ENCODE measurements at regions not wholly inside any gene's neighbourhood (a gene's known extent, or its start where the extent isn't known, plus 50 kb on each side); places are given as distances from the start of the nearest gene placed in this dataset.

DNA sequence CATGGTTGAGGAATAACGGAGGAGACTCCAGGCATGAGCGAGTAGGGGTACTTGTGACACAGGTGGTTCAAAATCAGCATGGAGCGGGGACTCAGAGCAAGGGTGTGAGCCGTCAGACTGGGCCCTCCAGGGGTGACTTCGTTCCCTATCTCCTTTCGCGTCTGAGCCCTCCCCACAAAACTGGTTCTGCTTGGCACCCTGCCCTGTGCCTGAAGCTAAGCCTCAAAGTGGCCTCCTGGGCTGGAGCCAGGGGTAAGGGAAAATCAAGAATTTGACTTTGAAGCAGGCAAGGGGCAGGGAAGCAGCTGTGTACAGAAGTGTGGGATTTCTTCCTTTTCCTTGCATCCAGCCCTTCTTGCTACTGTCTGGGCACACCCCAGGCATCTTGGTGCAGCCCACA is 331.5 kb upstream of the AJAP1 start:
- Mint-ChIP-seq H3K27ac (no peak overlapping the region), H3K4me3 (no peak overlapping the region), H3K27me3 (ENCODE audit: insufficient read depth) (no peaks in the 10 kb centered on the region), H3K4me1 (ENCODE audit: low read depth) (no peaks in the 10 kb centered on the region), H3K36me3 (ENCODE audit: low read depth) (no peaks in the 10 kb centered on the region), H3K9me3 (peaks cover 4% of the 10 kb centered on the region)
- no peak for DNase-seq (ENCODE audit: low spot score)
- intact Hi-C loops (cut with micrococcal nuclease), result no loop called here

DNA sequence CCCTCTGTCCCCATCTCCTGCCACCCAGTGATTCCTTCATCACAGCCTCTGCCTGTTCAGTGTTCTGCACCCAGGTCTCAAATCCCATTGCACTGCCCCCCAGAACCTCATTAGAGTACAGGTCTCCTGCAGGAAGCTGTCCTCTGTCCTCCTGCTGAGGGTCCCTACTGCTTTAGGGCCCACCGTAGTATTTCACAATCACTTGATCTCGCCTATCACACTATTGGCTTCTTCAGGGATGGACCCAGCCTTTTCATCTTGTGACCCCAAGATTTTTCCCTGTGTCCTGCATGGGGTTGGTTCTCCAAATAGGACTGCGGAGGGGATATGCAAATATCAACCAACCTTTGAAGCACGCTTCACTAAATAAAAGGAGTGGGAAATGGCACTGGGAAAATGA is 331.1 kb upstream of the AJAP1 start:
- DNase-seq (ENCODE audit: low spot score), result no peak

DNA sequence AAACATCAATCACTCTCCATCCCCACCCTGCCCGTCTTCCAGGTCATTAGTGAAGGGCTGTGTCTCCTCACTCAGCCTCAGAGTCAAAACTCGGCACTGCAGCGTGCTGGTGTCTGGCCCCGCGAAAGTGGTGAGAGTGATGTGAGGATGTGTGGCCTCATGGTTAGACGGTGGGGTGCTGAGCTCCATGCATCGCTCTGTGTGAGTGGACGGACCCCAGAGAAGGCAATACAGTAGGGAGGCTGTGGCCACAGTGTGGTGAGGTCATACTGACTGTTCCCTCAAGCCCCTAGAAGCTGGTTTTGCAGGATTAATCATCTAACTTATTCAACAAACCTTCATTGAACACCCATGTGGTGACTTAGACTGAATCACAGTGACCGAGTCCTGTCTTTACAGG is 329.9 kb upstream of the AJAP1 start:
- Mint-ChIP-seq H3K4me1 (ENCODE audit: low read depth) (no peaks in the 10 kb centered on the region), H3K36me3 (ENCODE audit: low read depth) (no peaks in the 10 kb centered on the region), H3K9me3 (peaks cover 4% of the 10 kb centered on the region), H3K27ac (no peak overlapping the region), H3K27me3 (ENCODE audit: insufficient read depth) (no peaks in the 10 kb centered on the region), H3K4me3 (no peak overlapping the region)
- no peak for DNase-seq (ENCODE audit: low spot score)
- intact Hi-C loops (cut with micrococcal nuclease), result no loop called here

More for the DNA sequence above, 331.1 kb upstream of the AJAP1 start:
- intact Hi-C loops (cut with micrococcal nuclease), result no loop called here
- Mint-ChIP-seq H3K9me3 (peaks cover 4% of the 10 kb centered on the region), H3K27ac (no peak overlapping the region), H3K27me3 (ENCODE audit: insufficient read depth) (no peaks in the 10 kb centered on the region), H3K36me3 (ENCODE audit: low read depth) (no peaks in the 10 kb centered on the region), H3K4me3 (no peak overlapping the region), H3K4me1 (ENCODE audit: low read depth) (no peaks in the 10 kb centered on the region)

DNA sequence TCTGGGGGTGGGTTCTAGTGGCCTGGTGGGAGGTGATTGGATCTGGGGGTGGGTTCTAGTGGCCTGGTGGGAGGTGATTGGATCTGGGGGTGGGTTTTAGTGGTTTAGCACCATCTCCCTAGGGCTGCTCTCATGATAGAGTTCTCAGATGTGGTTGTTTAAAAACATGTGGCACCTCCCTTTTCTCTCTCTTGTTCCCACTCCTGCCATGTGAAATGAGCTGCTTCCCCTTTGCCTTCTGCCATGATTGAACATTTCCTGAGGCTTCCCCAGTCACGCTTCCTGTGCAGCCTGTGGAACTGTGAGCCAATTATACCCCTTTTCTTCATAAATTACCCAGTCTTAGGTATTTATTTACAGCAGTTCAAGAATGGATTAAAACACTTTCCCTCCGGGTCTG is 327.3 kb upstream of the AJAP1 start:
- Mint-ChIP-seq H3K27ac (no peak overlapping the region), H3K27me3 (ENCODE audit: insufficient read depth) (no peaks in the 10 kb centered on the region), H3K4me3 (no peak overlapping the region), H3K4me1 (ENCODE audit: low read depth) (no peaks in the 10 kb centered on the region), H3K9me3 (no peaks in the 10 kb centered on the region), H3K36me3 (ENCODE audit: low read depth) (no peaks in the 10 kb centered on the region)
- DNase-seq (ENCODE audit: low spot score), result no peak
- intact Hi-C loops (cut with micrococcal nuclease), result no loop called here

DNA sequence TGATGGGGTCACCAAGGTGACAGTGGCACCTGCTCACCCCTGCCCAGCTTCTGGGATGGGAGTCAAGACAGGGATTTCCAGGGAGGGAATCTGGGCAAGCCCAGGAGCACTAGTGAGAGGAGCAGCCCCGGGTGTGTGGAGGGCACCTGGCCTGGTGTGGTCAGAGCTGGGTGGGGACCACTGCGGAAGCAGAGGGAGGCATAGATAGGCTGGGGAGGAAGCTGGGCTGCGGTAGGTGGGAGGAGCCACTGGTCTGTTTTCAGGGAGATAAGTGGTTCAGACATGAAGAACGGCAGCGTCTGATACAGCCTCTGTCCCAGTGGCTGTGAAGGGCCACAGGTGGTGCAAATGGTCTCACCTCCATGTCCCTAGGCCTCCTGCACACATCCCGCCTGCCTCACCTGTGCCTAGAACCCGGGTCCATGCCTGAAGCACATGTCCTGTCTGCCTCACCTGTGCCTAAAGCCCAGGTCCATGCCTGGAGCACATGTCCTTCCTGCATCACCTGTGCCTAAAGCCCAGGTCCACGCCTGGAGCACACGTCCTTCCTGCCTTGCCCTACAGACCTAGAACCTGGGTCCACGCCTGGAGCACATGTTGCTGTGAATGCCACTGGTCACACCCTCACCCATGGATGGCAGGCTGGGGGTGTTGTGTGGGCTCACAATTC is 325.9 kb upstream of the AJAP1 start:
- no peaks in the 10 kb centered on the region for H3K27me3 Mint-ChIP-seq (ENCODE audit: insufficient read depth)
- H3K27ac Mint-ChIP-seq, result no peak overlapping the region
- no peak overlapping the region for H3K4me3 Mint-ChIP-seq
- no peaks in the 10 kb centered on the region for H3K36me3 Mint-ChIP-seq (ENCODE audit: low read depth)
- no peak for DNase-seq (ENCODE audit: low spot score)
- intact Hi-C loops (cut with micrococcal nuclease), result no loop called here
- no peaks in the 10 kb centered on the region for H3K9me3 Mint-ChIP-seq
- H3K4me1 Mint-ChIP-seq (ENCODE audit: low read depth), result no peaks in the 10 kb centered on the region

DNA sequence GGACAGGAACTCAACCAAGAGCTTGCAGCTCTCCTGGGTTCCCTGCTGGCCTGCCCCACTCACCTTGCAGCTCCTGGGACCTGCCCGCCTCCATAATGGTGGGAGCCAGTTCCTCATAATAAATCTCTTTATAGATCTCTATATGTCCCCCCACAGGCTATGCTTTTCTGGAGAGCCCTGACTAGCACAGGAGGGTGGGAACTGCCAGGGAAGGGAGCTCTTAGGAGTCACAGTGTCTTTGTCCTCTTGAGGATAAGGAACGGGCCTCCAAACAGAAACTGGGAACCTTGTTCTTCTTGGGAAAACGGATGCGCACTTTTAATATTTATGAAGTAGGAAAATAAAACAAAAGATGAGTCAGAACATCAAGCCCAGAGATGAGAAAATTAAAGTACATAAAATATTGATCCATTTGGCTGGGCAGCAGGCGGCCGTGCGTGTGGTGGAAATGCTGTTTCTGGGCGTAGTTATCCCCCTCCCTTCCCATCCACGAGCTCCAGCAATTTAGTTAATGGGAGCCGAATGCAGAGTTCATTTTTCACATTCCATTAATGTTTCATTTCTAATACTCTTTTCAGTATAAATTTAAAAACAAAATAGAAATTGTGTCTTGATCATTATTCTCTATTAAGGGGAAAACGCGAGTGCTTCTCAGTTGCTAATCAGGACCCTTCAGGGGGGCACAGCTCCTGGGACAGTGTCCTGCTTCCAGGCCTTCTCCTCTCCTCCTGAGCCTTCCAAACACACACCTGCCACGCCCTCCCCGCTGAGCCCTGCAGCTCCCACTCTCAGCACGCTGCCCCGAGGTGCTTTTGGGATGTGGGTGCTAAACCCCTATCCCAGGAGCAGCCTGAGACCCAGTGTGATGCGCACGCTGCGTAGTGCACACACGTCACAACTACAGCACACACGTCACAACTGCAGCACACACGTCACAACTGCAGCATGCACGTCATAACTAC is 323.3 kb upstream of the AJAP1 start:
- Mint-ChIP-seq H3K36me3 (ENCODE audit: low read depth) (no peaks in the 10 kb centered on the region), H3K27me3 (ENCODE audit: insufficient read depth) (no peaks in the 10 kb centered on the region), H3K9me3 (no peaks in the 10 kb centered on the region), H3K4me3 (no peak overlapping the region), H3K27ac (no peak overlapping the region), H3K4me1 (ENCODE audit: low read depth) (no peaks in the 10 kb centered on the region)
- intact Hi-C loops (cut with micrococcal nuclease), result no loop called here
- no peak for DNase-seq (ENCODE audit: low spot score)

DNA sequence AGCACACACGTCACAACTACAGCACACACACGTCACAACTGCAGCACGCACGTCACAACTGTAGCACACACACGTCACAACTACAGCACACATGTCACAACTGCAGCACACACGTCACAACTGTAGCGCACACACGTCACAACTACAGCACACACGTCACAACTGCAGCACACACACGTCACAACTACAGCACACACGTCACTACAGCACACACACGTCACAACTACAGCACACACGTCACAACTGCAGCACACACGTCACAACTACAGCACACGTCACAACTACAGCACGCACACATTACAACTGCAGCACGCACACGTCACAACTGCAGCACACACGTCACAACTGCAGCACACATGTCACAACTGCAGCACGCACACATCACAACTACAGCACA is 322.6 kb upstream of the AJAP1 start:
- DNase-seq (ENCODE audit: low spot score), result no peak
- Mint-ChIP-seq H3K4me3 (no peak overlapping the region), H3K27me3 (ENCODE audit: insufficient read depth) (no peaks in the 10 kb centered on the region), H3K4me1 (ENCODE audit: low read depth) (no peaks in the 10 kb centered on the region), H3K27ac (no peak overlapping the region), H3K9me3 (peaks cover 6% of the 10 kb centered on the region), H3K36me3 (ENCODE audit: low read depth) (no peaks in the 10 kb centered on the region)
- intact Hi-C loops (cut with micrococcal nuclease), result no loop called here

DNA sequence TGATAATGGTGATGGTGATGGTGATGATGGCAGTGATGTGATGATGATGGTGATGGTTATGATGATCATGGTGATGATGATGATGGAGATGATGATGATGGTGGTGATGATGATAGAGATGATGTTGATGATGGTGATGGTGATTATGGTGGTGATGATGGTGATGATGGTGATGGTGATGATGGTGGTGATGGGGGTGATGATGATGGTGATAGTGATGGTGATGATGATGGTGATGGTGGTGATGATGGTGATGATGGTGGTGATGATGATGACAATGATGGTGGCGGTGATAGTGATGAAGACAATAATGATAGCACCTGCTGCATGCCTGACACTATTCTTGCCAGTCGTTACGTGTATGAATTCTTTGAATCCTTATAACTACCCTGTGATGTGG is 317.9 kb upstream of the AJAP1 start:
- H3K9me3 Mint-ChIP-seq, result peaks cover 6% of the 10 kb centered on the region
- DNase-seq (ENCODE audit: low spot score), result no peak
- H3K4me3 Mint-ChIP-seq, result no peak overlapping the region
- H3K27ac Mint-ChIP-seq, result no peak overlapping the region
- H3K36me3 Mint-ChIP-seq (ENCODE audit: low read depth), result no peaks in the 10 kb centered on the region
- no peaks in the 10 kb centered on the region for H3K4me1 Mint-ChIP-seq (ENCODE audit: low read depth)
- intact Hi-C loops (cut with micrococcal nuclease), result no loop called here
- H3K27me3 Mint-ChIP-seq (ENCODE audit: insufficient read depth), result no peaks in the 10 kb centered on the region

DNA sequence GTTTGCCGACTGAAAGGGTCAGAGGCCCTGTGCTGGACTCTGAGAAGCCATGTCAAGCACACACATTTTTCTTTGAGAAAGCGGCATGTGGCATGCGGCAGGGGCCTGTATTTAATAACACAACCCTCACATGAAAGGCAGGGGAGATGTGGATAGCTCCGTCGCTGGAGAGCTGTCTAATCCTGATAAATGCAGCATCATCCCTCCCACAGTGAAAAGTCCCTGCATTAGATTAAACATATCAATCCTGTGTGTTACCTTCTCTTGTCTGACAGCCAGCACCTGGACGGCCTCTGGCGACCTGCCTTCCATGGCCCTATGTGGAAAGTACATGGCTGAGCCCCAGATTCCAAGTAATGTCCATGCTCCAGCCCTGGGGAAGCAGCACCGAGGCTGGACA is 313.0 kb upstream of the AJAP1 start:
- Mint-ChIP-seq H3K4me1 (ENCODE audit: low read depth) (no peaks in the 10 kb centered on the region), H3K4me3 (no peak overlapping the region), H3K9me3 (peaks cover 2% of the 10 kb centered on the region), H3K27ac (no peak overlapping the region), H3K27me3 (ENCODE audit: insufficient read depth) (no peaks in the 10 kb centered on the region), H3K36me3 (ENCODE audit: low read depth) (no peaks in the 10 kb centered on the region)
- intact Hi-C loops (cut with micrococcal nuclease), result no loop called here
- no peak for DNase-seq (ENCODE audit: low spot score)

DNA sequence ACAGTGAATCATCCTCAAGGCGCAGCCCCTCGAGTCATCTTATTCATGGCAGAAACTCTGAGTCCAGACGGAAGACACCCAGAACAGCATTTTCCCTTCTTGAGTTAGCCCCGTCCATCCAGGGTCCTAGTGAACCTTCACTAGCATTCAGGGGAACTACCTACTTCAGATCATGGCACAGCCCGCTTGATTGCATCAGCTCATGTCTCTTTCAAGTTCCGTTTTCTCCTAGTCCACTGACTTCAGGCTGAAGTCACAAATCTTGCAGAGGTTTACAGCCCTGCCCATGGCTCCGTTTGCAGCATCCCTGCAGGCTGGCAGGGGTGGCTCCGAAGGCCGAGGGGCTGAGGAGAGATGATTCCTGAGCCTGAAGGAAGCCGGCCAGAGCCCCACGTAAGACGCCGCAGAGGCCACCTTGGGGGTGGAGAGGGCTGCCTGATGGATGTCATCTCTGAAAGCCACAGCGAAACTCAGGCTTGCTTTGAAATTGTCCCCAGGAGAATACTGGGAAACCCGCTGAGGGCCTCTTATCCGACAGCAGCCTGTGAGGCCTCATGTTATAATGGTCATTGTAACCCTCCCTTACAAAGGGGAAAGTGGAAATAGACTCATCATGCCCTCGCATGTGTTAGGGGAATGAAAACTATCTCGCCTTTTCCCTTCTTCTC is 310.2 kb upstream of the AJAP1 start:
- intact Hi-C loops (cut with micrococcal nuclease), result no loop called here
- Mint-ChIP-seq H3K9me3 (no peaks in the 10 kb centered on the region), H3K27me3 (ENCODE audit: insufficient read depth) (no peaks in the 10 kb centered on the region), H3K36me3 (ENCODE audit: low read depth) (no peaks in the 10 kb centered on the region), H3K4me1 (ENCODE audit: low read depth) (no peaks in the 10 kb centered on the region), H3K4me3 (no peak overlapping the region), H3K27ac (no peak overlapping the region)
- no peak for DNase-seq (ENCODE audit: low spot score)

DNA sequence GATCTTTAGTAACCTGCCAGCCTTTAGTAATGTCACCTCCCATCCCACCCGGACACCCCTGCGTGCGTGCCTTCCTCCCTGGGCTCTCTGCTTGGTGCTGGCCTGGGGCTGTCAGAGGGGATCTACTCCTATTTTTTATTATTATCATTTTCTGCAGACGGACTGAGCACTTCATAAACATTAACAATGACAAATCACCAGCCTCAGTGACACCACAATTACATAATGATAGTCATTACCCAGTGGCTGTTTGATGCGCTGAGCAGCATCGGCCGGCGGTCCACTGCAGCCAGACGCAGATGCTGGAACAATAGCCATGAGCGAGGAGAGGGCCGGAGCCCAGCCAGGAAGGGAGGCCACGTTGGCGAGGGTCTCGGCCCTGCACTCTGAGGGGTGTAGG is 309.3 kb upstream of the AJAP1 start:
- H3K4me3 Mint-ChIP-seq, result no peak overlapping the region
- intact Hi-C loops (cut with micrococcal nuclease), result no loop called here
- no peaks in the 10 kb centered on the region for H3K36me3 Mint-ChIP-seq (ENCODE audit: low read depth)
- H3K27ac Mint-ChIP-seq, result no peak overlapping the region
- H3K9me3 Mint-ChIP-seq, result no peaks in the 10 kb centered on the region
- no peaks in the 10 kb centered on the region for H3K4me1 Mint-ChIP-seq (ENCODE audit: low read depth)
- H3K27me3 Mint-ChIP-seq (ENCODE audit: insufficient read depth), result no peaks in the 10 kb centered on the region
- DNase-seq (ENCODE audit: low spot score), result no peak

DNA sequence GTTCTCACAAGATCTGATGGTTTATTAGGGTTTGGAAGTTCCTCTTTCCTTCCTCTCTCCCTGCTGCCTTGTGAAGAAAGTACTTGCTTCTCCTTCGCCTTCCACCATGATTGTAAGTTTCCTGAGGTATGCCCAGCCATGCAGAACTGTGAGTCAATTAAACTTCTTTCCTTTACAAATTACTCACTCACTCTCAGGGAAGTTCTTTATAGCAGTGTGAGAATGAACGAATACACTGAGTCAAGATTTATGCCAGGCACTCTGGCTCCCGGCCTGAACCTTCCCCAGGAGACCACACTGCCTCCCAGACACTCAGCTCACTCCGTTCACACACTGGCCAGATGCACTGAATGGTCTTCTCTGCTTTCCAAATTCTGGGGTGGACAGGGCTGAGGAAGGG is 308.3 kb upstream of the AJAP1 start:
- no peaks in the 10 kb centered on the region for H3K9me3 Mint-ChIP-seq
- no peak overlapping the region for H3K27ac Mint-ChIP-seq
- intact Hi-C loops (cut with micrococcal nuclease), result no loop called here
- H3K4me3 Mint-ChIP-seq, result no peak overlapping the region
- DNase-seq (ENCODE audit: low spot score), result no peak
- no peaks in the 10 kb centered on the region for H3K36me3 Mint-ChIP-seq (ENCODE audit: low read depth)
- no peaks in the 10 kb centered on the region for H3K4me1 Mint-ChIP-seq (ENCODE audit: low read depth)
- H3K27me3 Mint-ChIP-seq (ENCODE audit: insufficient read depth), result no peaks in the 10 kb centered on the region

DNA sequence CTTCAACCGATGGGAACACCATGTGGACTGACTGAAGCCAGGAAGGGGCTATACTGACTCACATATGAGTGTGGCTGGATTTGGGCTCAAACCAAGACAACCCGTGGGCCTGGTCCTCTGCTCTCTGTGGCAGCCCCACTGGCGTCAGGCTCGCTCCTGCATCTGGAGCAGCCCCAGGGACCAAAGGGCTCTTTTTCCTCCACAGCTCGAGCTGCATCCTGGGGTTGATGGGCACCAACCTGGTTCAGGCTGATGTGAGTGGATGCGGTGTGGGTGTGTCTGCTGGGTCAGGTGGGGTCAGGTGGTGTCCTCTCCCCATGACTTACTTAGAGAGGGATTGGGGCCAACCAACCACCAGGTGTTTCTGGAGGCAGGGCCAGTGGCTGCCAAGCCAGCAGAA is 303.0 kb upstream of the AJAP1 start:
- Mint-ChIP-seq H3K4me1 (ENCODE audit: low read depth) (no peaks in the 10 kb centered on the region), H3K9me3 (no peaks in the 10 kb centered on the region), H3K27me3 (ENCODE audit: insufficient read depth) (no peaks in the 10 kb centered on the region), H3K27ac (no peak overlapping the region), H3K4me3 (no peak overlapping the region), H3K36me3 (ENCODE audit: low read depth) (no peaks in the 10 kb centered on the region)
- DNase-seq (ENCODE audit: low spot score), result no peak
- intact Hi-C loops (cut with micrococcal nuclease), result no loop called here

Data from activated T-helper 1 cell treated with anti-CD3 and anti-CD28 coated beads, Interleukin-12 subunit alpha, Interleukin-12 subunit beta, Interleukin-2, Interleukin-4 antibody, amounts not matched to agents 30 ng/mL and 10 ng/mL and 1 ng/mL, durations not matched to agents 14 hours and 24 hours and 36 hours (primary cell).